Mucosa of rectum (tissue), 2 donors: ENCODE measurements at regions not wholly inside any gene's neighbourhood (a gene's known extent, or its start where the extent isn't known, plus 50 kb on each side); places are given as distances from the start of the nearest gene placed in this dataset.

Experiments used
- H3K27ac ChIP-seq, 2 donors: one replicate each; pipeline ENCODE4 v1.7.0; 2013; ENCODE audit warnings: inconsistent platforms in 2 of 2, low read depth in 2 of 2, low read length in 2 of 2
- H3K27me3 ChIP-seq, 2 donors: one replicate each; pipeline ENCODE4 v1.7.0; 2013; ENCODE audit warnings: low read length in 2 of 2; ENCODE audit not compliant: control insufficient read depth in 2 of 2, insufficient read depth in 2 of 2
- H3K36me3 ChIP-seq, 2 donors: one replicate each; pipeline ENCODE4 v1.7.0; 2013; ENCODE audit warnings: low read length in 2 of 2; ENCODE audit not compliant: control insufficient read depth in 2 of 2, insufficient read depth in 2 of 2
- H3K4me1 ChIP-seq, 2 donors: one replicate each; pipeline ENCODE4 v1.7.0; 2013; ENCODE audit warnings: low read length in 2 of 2, mild to moderate bottlenecking in 1 of 2; ENCODE audit not compliant: control insufficient read depth in 2 of 2, insufficient read depth in 2 of 2
- H3K4me3 ChIP-seq, 2 donors: one replicate each; pipeline ENCODE4 v1.7.0; 2013; ENCODE audit warnings: low read length in 2 of 2
- H3K9ac ChIP-seq, 2 donors: one replicate each; pipeline ENCODE4 v1.7.0; 2013; ENCODE audit warnings: low read length in 2 of 2, low read depth in 1 of 2, mild to moderate bottlenecking in 1 of 2
- H3K9me3 ChIP-seq, 2 donors: one replicate each; pipeline ENCODE4 v1.7.0; 2013; ENCODE audit warnings: low read length in 2 of 2; ENCODE audit not compliant: control insufficient read depth in 2 of 2
- donor health status: healthy.
- donor health status: Normal muscosa, but diverticular disease.

- H3K27me3 ChIP-seq, result no peaks in the 10 kb centered on the region
- H3K4me3 ChIP-seq, result no peak overlapping the region
- peaks cover 0 to 13% of the 10 kb centered on the region in 2 donors for H3K4me1 ChIP-seq
- no peaks in the 10 kb centered on the region for H3K36me3 ChIP-seq
- H3K27ac ChIP-seq, result no peak overlapping the region
- H3K9ac ChIP-seq, result no peak overlapping the region
- H3K9me3 ChIP-seq, result no peaks in the 10 kb centered on the region
Measured at GRCh38 chr4:30952526-30953219, 232.5 kb downstream of the PCDH7 start.

GRCh38 chr4:30953799-30954198 is 233.6 kb downstream of the PCDH7 start:
- Histone ChIP-seq H3K4me3 (no peak overlapping the region), H3K36me3 (no peaks in the 10 kb centered on the region), H3K27ac (no peak overlapping the region), H3K9me3 (no peaks in the 10 kb centered on the region), H3K27me3 (no peaks in the 10 kb centered on the region), H3K4me1 (peaks cover 0 to 13% of the 10 kb centered on the region in 2 donors), H3K9ac (no peak overlapping the region)

- H3K9me3 ChIP-seq, result no peaks in the 10 kb centered on the region
- H3K27me3 ChIP-seq, result no peaks in the 10 kb centered on the region
- no peaks in the 10 kb centered on the region for H3K36me3 ChIP-seq
- no peak overlapping the region for H3K4me3 ChIP-seq
- H3K27ac ChIP-seq, result no peak overlapping the region
- no peak overlapping the region for H3K9ac ChIP-seq
- peaks cover 0 to 2% of the 10 kb centered on the region in 2 donors for H3K4me1 ChIP-seq
Measured at GRCh38 chr4:30956916-30957315, 236.7 kb downstream of the PCDH7 start.

- Histone ChIP-seq H3K9ac (no peak overlapping the region), H3K4me3 (no peak overlapping the region), H3K4me1 (peaks cover 0 to 1% of the 10 kb centered on the region in 2 donors), H3K36me3 (no peaks in the 10 kb centered on the region), H3K27ac (no peak overlapping the region), H3K9me3 (no peaks in the 10 kb centered on the region), H3K27me3 (no peaks in the 10 kb centered on the region)
Measured at GRCh38 chr4:30957706-30958105, 237.5 kb downstream of the PCDH7 start.

GRCh38 chr4:30959781-30960485 is 239.8 kb downstream of the PCDH7 start:
- H3K27ac ChIP-seq, result no peak overlapping the region
- no peaks in the 10 kb centered on the region for H3K9me3 ChIP-seq
- H3K9ac ChIP-seq, result no peak overlapping the region
- H3K27me3 ChIP-seq, result no peaks in the 10 kb centered on the region
- H3K36me3 ChIP-seq, result no peaks in the 10 kb centered on the region
- no peaks in the 10 kb centered on the region for H3K4me1 ChIP-seq
- H3K4me3 ChIP-seq, result no peak overlapping the region

- Histone ChIP-seq H3K9me3 (no peaks in the 10 kb centered on the region), H3K4me3 (no peak overlapping the region), H3K27me3 (no peaks in the 10 kb centered on the region), H3K27ac (no peak overlapping the region), H3K9ac (no peak overlapping the region), H3K36me3 (no peaks in the 10 kb centered on the region), H3K4me1 (no peaks in the 10 kb centered on the region)
Measured at GRCh38 chr4:30962939-30963338, 242.8 kb downstream of the PCDH7 start.

- H3K27ac ChIP-seq, result no peak overlapping the region
Measured at GRCh38 chr4:30968926-30969325, 248.8 kb downstream of the PCDH7 start.

GRCh38 chr4:30972542-30972941 is 252.4 kb downstream of the PCDH7 start:
- no peak overlapping the region for H3K27ac ChIP-seq

More at GRCh38 chr4:30968926-30969325, 248.8 kb downstream of the PCDH7 start:
- no peaks in the 10 kb centered on the region for H3K4me1 ChIP-seq
- no peaks in the 10 kb centered on the region for H3K9me3 ChIP-seq
- no peak overlapping the region for H3K9ac ChIP-seq
- H3K36me3 ChIP-seq, result no peaks in the 10 kb centered on the region
- H3K27me3 ChIP-seq, result no peaks in the 10 kb centered on the region
- no peak overlapping the region for H3K4me3 ChIP-seq

GRCh38 chr4:30973993-30974392 is 253.8 kb downstream of the PCDH7 start:
- H3K4me1 ChIP-seq, result no peaks in the 10 kb centered on the region
- no peaks in the 10 kb centered on the region for H3K9me3 ChIP-seq
- no peaks in the 10 kb centered on the region for H3K27me3 ChIP-seq
- no peaks in the 10 kb centered on the region for H3K36me3 ChIP-seq
- H3K4me3 ChIP-seq, result no peak overlapping the region
- no peak overlapping the region for H3K9ac ChIP-seq
- H3K27ac ChIP-seq, result no peak overlapping the region

More at GRCh38 chr4:30972542-30972941, 252.4 kb downstream of the PCDH7 start:
- no peaks in the 10 kb centered on the region for H3K27me3 ChIP-seq
- no peaks in the 10 kb centered on the region for H3K9me3 ChIP-seq
- H3K4me3 ChIP-seq, result no peak overlapping the region
- no peaks in the 10 kb centered on the region for H3K4me1 ChIP-seq
- H3K9ac ChIP-seq, result no peak overlapping the region
- H3K36me3 ChIP-seq, result no peaks in the 10 kb centered on the region

GRCh38 chr4:30979402-30979801 is 259.2 kb downstream of the PCDH7 start:
- Histone ChIP-seq H3K36me3 (no peaks in the 10 kb centered on the region), H3K4me3 (no peak overlapping the region), H3K4me1 (no peaks in the 10 kb centered on the region), H3K9me3 (no peaks in the 10 kb centered on the region), H3K9ac (no peak overlapping the region), H3K27ac (no peak overlapping the region), H3K27me3 (no peaks in the 10 kb centered on the region)
